Activated naive CD4-positive, alpha-beta T cell treated with anti-CD3 and anti-CD28 coated beads, Interleukin-2, amount 50 U/mL, for 16 hours (primary cell): ENCODE measurements at regions not wholly inside any gene's neighbourhood (a gene's known extent, or its start where the extent isn't known, plus 50 kb on each side); places are given as distances from the start of the nearest gene placed in this dataset.
"Not testable (repeated sequence)": the region's sequence is repeated elsewhere in the genome, so short reads cannot be mapped to it uniquely, and the experiment has no call there.

Source experiments
- DNase-seq: peaks from one replicate; pipeline ENCODE4 v3.0.0-alpha.2; 2020

DNA sequence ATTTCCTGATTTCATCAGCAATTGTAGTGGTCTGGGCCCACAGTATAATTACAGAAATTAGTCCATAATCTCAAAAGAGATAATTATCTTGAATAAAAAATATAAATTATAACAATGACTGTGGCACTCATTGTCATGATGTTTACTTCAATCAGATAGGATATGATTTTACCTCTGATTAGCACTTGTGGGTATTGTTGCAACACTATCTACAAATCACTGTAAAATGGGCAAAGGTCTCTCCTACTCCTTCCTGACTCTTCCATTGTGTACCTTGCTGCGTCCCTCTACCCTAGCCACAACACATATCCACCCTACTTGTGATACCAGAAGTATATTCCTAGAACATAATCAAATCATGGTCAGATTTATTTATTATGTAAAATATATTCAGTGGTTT, 200.9 kb upstream of the TRIB2 start:
- no peak for DNase-seq

DNA sequence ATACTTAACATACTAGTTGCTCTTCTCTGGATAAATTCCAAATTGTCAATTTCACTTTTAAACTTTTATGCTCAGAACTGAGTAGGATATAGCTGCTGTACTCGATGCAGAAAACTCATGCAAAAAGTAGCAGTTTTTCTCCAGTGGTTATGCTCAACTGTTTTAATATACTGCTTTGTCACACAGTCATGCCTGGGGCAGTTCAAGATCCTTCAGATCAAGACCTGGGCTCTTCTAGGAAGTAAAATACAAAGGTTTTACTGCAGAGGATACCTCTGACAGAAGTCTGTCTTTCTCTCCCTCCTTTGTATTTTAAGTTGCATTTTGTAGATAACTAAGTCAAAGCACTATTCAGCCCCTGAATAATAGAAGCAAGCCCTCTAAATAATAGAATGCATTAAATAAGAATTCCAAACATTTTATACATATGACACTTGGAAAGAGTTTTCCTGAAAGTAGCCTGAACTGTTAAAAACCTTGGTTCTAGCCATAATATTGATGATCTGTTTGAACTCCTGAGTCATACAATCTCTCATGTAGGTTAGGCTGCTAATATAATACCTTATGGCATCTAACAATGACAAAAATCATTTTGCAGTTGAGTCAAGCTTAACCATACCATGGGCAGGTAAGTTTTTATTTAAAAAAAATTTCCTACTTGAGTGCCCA, 183.3 kb upstream of the TRIB2 start:
- DNase-seq: no peak

DNA sequence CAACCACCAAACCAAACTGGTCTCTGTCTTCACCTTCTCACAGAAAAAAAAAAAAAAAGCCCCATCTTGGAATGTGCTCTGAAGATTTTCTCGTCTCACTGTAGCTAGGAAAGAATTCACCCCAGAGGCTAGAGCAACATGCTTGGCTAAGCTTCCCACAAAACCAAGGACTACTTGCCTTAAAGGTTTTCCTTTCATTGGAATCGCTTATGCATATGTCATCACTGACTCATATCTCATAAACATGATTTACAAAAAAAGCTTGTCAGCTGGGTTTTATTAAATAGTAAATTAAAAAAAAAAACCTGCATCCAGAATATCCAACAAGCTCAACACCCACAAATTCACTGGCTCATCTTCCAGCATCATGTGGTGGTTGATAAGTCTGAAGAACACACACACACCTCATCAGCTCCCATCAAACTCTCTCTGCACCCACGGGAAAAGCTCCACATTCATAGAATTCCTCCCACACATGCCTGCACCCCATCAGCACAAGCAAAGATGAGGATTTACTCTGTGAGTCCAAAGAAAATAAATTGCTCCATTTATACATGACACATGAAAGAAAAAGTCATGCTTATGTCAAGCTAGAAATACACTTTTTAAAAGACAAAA, 182.0 kb upstream of the TRIB2 start:
- no peak for DNase-seq

DNA sequence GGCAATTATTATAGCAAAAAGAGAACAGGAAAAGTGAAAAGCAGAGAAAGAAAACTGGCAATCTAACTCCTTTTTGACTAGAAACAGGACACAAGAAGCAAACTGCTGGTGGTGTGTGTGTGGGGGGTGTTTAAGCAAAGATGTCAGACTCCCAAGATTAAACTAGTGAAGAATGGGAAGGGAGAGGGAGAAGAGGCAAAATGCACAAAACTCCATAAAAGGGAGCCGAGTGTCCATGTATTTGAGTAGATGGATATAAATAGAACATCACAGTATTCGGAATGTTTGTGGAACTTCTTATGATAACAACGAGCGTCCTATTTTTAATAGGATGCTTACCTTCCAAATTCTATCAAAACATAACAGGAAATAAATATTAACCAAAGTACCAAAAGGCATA, 179.8 kb upstream of the TRIB2 start:
- DNase-seq: no peak

DNA sequence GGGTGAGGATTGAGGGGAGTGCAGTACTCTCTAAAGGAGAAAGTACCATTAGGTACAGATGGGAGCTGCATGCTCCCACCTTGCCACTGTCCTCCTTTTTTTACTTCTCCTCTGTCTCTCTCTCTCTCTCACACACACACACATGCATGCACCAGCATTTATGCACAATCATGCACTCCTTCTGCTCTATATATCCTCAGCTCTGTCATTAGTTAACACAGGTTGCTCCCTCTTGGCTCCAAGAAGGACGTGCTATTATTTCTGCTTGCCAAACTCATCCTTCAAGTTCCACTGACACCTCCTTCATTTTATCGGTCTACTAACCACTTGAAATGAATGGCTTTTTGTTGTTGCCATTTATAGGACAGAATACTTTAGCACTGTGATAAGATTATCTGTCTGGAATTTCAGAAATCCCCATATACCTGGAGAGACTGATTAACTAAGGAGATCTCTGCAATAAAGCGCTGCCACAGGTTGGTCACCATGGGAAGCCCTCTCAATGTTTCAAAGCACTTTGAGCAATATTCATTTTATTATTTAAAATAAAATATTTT, 178.5 kb upstream of the TRIB2 start:
- DNase-seq: no peak

DNA sequence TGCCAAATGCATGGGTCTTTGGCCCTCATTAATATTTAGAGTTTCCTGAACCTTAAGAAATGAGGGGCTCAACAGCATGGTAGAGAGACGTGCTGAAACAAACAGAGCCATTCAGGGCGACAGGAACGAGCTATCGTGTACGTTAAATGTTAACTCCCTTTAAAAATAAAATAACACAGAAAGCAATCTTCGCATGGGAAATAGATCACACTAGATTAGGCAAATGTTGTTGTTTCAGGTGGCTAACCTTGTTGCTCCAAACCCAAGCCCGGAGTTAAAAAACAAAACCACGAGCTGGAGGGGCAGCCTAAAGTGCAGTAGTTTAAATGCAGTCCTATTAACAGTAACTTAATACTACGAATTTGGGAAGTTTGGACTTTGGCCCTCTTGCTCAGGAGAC, 177.4 kb upstream of the TRIB2 start:
- DNase-seq: no peak

DNA sequence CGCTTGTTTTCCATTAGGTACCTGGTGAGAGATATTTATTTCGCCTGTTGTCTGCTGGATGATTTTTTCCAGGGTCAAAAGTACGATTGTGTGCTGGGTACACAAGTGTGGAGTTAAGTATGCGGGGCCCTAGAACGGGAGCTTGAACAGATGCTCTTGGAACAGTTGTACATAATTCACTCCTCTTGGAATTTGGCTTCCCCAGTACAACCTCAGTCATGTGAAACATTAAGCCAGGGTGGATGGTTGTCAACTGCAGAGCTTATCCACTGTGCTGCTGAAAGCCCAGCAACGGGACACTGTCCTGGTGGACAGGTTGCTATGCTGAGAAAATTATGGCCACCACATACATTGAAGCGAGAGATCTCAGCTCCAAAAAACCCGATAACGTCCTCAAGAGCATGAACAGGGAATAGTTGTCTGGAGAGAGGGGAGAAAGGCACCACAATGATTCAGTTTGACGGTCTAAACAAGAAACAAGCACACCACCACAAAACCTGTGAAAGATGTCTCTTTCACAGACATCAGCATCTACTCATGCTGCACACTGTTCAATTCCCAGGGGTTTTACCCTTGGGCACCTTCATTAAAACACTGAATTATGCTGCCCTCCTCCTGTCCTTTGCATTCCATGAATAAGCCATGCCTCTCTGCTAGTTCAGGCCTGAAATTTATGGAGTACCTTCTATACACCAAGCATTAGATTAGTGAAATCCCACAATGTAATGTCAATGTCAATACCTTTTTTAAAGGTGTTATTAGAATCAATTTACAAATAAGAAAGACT, 176.8 kb upstream of the TRIB2 start:
- no peak for DNase-seq

DNA sequence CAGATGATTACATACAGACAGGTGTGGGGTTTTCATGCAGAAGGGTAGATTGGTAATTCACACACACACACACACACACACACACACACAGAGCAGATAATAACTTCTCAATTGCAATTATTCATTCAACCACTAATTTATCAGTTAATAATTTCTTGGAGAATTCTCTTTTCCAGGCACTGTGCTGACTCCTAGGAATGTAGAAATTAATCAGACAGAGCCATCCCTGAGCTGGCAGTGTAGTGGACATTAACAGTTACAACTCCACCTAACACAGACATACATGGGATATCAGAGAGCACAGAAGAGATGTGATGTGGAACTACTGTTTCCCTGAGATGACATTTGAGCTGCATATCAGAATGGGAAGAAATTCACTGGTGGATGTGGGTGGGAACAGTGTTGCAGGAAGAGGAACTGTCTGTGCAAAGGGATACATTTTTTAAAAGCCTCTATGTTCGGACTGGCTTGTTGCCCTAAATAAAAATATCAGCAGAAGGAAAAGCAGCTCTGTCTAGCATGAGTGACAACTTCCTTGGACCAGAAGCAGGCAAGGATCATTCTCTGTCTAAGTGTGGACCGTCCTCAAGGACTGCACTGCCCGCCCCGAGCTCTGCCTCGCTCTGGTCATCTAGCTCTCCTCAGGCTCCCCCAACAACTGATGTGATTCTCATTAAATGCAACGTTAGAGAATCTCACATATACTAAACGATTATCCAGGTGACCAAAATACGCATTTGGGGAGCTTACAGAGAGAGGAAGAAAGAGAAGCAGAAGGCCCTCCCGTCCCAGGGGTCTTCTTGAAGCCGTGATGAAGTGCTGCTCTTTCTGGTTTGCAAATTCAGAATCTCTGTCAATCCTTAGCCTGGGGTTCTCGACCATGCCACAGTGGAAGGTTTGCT, 173.4 kb upstream of the TRIB2 start:
- DNase-seq: no peak

DNA sequence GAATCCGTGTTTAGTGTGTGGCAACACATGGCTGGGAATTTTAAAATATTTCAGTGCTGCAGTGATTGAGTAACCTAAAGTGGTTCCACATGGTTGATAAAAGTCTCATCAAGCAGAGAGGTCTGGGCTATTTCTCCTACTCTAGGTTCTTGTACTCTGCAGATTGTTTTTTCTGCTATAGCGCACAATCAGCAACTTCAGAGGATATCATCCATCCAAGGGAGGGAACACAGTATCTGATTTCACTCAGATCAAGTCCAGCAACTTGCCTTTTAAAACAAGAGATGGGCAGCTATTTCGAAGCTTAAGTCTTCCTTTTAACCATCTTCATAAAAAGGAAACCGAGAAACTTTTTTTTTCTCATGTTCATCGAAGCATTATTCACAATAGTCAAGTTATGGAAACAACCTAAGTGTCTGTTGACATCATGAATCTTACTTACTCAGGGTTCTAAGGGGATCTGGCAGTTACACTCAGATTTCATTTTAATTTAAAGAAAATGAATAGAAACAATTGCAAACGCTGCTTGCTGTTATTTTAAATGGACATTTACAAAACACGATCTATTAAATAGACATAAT, 172.7 kb upstream of the TRIB2 start:
- DNase-seq: no peak

DNA sequence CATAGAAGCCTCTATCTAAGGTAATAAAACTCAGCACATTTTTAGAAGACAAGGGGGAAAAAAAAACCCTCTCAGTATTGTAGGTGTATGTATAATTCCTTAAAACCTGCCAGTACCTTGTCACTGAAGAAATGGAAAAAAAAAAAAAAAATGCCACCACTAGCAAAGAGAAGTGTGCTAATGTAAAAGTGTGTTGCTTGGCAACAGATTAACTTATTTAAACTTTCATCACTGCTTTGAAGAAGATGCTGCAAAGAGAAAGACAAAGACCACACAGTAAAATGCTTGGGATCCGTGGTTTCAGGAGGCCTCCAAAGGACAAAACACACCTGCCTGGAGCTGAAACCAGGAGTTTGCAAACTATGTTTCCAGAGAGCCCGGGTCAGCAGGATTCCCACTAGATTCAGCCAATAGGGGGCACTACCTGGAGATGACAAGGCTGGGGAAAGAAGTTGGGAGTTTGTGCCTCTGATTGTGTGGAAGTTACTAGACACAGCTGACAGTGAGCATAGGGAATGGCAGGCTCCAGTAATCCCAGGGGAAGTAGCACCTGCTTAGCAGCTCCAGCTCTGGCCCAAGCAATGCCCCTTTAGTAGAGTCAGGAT, 169.1 kb upstream of the TRIB2 start:
- no peak for DNase-seq

DNA sequence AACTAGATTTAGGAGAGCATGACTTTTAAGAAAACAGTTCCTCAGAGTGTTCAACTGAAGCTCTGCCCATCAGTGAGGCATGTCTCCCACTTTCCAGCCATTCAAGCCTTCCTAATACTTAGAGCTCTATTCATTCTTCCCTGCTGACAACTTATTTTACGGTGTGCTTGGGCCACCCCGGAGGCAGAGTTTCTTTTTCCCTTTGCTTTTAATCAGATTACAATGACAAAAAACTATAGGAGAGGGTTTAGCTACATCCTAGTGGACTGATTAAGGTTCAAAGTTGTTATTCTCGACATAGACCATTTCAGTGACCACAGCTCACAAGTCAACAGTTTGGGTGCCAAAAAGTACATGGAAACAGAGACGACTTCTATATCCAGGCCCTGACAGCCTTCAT, 167.8 kb upstream of the TRIB2 start:
- no peak for DNase-seq

DNA sequence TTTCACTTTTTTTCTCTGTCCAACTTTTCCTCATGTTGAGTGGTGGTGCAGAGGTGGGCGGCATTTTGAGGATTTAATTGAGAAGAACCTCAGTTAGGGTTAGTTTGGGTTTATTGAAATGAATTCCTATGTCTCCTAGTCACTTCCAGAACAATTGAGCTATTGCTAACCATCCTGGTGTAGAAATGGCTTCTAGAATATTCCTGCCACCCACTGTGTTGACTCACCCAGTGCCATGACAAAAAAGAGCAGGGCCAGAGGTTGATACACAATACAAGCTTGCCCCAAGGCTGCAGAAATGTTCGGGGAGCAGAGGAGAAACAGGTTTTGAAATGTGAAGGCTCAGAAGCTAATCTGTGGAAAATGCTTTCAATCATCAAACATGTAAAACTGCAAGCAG, 167.1 kb upstream of the TRIB2 start:
- no peak for DNase-seq

DNA sequence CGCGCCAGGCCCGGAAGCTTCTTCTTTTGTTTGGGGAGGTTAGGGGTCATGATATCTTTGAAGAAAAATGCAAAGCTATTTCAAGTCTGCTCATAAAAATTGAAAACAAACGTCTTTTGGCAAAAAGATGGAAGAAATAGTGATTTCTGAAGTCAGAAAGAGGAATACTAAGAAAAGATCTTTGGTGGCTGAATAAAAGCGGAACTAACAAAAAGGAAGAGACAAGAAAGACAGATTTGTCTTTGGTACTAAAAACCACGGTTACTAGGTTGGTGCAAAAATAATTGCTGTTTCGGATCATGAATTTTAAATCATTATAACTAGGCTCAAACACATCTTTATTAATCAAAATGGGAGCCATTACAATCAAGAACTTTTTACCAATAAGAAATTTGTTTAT, 164.6 kb upstream of the TRIB2 start:
- DNase-seq: no peak

DNA sequence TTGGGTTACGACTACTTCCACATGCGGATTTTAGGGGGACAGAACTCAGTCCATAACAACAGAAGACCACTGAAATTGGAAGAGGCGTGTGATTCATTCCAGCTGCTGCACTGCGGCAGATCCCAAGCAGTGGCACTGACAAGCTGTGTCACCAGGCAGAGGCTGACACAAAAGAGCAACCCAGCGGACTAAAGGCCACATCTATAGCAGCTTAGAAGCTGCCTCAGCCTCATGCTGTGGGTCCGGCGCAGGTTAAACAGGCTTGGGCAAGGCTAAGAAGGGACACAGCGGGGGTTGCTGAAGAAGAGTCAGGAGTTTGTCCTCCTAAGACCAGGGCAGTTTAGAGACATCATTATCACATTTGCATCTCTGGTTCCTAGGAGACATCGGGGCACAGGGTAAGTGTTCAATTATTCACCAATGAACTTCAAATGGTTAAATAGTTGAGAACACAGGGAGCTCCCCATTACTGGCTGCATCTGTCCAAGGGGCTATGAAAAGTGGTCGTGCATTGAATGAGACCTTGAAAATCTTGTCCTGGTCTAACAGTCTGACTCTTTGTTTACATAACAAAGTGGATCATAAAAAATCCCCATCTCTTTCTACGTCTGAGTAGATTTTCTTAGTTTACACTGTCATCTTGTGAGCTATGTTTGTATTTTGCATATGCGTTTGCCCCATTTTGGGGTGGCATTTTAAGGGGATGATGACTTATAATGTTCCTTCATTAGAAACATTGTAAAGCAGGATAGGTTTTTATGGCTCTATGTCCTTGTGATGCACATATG, 162.3 kb upstream of the TRIB2 start:
- no peak for DNase-seq

DNA sequence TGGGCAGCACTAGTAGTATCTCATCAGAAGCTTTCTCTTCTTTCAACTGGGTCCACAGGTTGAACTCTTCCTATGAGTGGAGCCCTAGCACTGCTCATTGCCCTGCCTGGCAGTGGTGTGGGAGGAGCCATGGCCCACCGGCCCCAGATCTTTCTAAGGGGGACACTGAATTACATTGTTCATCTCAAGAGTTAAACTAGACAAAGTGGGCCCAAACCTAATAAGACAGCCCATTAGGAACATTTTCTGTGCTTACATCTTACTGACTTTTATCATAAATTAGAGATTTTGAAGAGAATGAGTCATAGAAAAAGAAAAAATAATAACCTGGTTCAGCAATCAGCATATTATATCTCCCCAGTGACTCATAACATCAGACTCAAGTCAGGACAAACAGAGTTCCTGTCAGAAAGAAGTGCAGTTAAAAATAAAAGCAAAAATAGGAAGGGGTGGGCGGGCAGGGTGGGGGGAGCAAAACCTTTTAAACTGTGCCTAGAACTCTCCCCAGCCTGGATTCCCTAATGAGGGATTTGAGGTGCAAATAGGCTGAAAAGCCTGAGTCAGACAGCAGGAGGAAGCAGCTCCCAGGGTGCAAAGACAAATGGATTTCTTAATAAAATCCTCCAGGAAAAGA, 161.6 kb upstream of the TRIB2 start:
- DNase-seq: peak; percentile 57

DNA sequence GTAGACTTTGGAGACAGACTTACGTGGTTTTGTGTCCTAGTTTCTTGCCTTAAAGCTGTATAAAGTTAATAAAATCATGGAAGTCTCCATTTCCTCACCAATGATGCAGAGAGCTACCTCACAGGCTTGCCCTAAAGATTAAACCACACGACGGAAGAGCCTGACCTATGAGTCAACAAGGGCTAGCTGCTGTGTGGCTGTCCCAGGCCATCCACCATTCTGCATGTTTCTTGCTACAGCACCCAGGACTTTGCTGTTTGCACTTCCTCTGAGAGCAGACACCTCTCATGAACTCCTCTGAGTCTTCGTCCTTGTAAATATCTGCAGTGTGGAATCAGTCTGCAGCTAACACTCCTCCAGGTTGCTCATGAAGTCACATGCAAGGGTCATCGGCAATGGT, 160.0 kb upstream of the TRIB2 start:
- DNase-seq: no peak

DNA sequence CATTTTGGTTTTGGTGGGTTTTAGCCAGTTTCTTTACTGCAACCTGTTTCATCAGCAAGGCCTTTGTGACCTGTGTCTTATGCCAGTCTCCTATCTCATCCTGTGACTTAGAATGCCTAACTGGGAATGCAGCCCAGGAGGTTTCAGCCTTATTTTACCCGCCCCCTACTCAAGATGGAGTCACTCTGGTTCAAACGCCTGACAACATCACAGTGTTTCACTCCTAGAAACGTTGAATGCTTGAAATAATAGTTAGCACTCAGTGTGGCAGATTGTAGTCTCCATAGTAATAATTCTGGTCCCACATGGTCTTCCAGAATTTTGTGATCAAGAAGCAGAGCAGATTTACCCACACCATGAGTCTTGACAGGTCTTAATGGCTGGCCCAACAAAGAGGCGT, 159.0 kb upstream of the TRIB2 start:
- DNase-seq: no peak

DNA sequence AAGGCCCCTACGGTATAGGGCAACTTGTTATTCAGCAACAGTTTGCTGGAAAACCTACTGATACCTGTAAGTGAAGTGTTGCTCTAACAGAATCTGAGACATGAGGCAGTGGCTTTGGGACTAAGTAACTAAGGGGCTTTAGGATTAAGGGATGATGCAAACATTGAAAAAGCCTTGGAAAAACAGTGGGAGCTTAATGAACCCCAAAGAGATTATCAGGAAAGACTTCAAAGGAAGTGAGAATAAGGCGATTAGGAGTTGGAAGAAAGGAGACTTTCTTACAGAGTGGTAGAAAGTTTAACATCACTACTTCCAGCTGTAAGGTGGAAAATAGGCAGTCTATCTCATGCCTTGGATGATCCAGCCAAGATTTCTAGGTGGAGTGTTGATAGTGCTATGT, 158.2 kb upstream of the TRIB2 start:
- no peak for DNase-seq

DNA sequence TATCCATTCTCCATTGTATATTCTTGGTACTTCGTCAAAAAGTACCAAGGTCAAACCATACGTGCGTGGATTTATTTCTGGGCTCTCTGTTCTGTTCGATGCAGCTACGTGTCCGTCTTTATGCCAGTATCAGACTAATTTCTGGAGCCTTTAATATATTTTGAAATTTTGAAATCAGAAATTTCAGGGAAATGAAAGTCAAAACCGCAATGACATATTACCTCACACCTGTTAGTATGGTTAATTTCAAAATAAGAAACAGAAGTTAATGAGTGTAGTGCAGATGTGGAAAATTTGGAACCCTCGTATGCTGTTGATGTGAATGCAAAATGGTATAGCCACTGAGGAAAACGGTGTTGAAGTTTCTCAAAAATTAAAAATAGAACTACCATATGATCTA, 156.1 kb upstream of the TRIB2 start:
- DNase-seq: no peak

DNA sequence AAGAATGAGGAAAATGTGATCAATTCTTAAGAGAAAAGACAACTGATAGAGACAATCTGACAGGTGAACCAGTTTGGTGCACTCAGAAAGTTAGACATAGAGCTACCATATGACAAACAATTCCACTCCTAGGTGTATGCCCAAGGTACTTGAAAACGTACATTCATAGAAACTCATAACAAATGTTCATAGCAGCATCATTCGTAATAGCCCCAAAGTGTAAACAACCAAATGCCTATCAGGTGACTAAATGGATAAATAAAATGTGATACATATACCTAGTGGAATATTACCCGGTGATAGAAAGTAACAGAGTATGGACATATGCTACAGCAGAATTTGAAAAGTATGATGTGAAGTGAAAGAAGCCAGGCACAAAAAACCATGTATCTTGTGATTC, 149.3 kb upstream of the TRIB2 start:
- DNase-seq: no peak

DNA sequence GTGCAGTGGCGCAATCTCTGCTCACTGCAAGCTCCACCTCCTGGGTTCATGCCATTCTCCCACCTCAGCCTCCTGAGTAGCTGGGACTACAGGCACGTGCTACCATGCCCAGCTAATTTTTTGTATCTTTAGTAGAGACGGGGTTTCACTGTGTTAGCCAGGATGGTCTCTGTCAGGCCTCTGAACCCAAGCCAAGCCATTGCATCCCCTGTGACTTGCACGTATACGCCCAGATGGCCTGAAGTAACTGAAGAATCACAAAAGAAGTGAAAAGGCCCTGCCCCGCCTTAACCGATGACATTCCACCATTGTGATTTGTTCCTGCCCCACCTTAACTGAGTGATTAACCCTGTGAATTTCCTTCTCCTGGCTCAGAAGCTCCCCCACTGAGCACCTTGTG, 147.2 kb upstream of the TRIB2 start:
- not testable (repeated sequence) for DNase-seq
